Tibial nerve (tissue), 3 donors: ENCODE measurements at regions not wholly inside any gene's neighbourhood (a gene's known extent, or its start where the extent isn't known, plus 50 kb on each side); places are given as distances from the start of the nearest gene placed in this dataset.

Experiments
- CTCF ChIP-seq, 5 experiments: fragments of 200-600 bp in 3 of 5; fragments of 450-650 bp in 2 of 5; sonication (generic) in 3 of 5; IDR thresholded peaks; one replicate each; pipeline ENCODE4 v1.5.1; 2016 to 2019; ENCODE audit warnings: antibody characterized with exemption in 5 of 5, mild to moderate bottlenecking in 3 of 5, moderate library complexity in 2 of 5
- POLR2A ChIP-seq, 2 donors: fragments of 450-650 bp; IDR thresholded peaks; one replicate each; pipeline ENCODE4 v1.6.1; 2017; ENCODE audit warnings: antibody characterized with exemption in 2 of 2, mild to moderate bottlenecking in 2 of 2, moderate library complexity in 2 of 2

- no peak for TF ChIP-seq POLR2A (IDR thresholded peaks at IDR 0.05)
- no peak for TF ChIP-seq CTCF (IDR thresholded peaks at IDR 0.05)
Measured at GRCh38 chr15:63446255-63446654, 58.1 kb upstream of the USP3 start.
